Panc1 (cell line): ENCODE measurements at regions not wholly inside any gene's neighbourhood (a gene's known extent, or its start where the extent isn't known, plus 50 kb on each side); places are given as distances from the start of the nearest gene placed in this dataset.

Experiments used
- ATAC-seq: fragments of 200-7000 bp; cut with Tn5 transposase; 2 replicates; pipeline ENCODE4 v1.9.1; 2020; ENCODE audit warnings: mild to moderate bottlenecking, moderate library complexity
- BruUV-seq: library from RNA; stranded (reverse); fragments of 400-500 nt; replicated peaks from 2 replicates; lab custom pipeline; 2021; lab: Mats Ljungman, UMichigan
- CTCF ChIA-PET: fragments of 300-600 bp; sonication (Branson Sonifier 250); formaldehyde crosslinking; loops from one replicate; lab custom pipeline; 2022; ENCODE audit warnings: antibody characterized with exemption; lab: Charles Lee
- POLR2A ChIA-PET: fragments of 300-600 bp; sonication (Branson Sonifier 250); formaldehyde crosslinking; loops from one replicate; lab custom pipeline; 2022; ENCODE audit warnings: antibody characterized with exemption; lab: Charles Lee
- DNase-seq: peaks from one replicate; pipeline ENCODE4 v3.0.0-alpha.2; 2010; ENCODE audit warnings: low read depth, low spot score
- H3K27ac ChIP-seq: 2 replicates; pipeline ENCODE4 v1.5.1; 2011; ENCODE audit warnings: mild to moderate bottlenecking, low read length, inconsistent platforms
- H3K27me3 ChIP-seq: fragments of 200-500 bp; sonication (Bioruptor generic); 2 replicates; pipeline ENCODE4 v1.6.0; 2014; ENCODE audit warnings: low read length, inconsistent platforms; ENCODE audit not compliant: control insufficient read depth, insufficient read depth
- H3K36me3 ChIP-seq: fragments of 200-500 bp; sonication (Bioruptor generic); 2 replicates; pipeline ENCODE4 v1.5.1; 2014; ENCODE audit warnings: inconsistent platforms, mild to moderate bottlenecking, low read length, moderate library complexity; ENCODE audit not compliant: control insufficient read depth, insufficient read depth
- H3K4me1 ChIP-seq: 2 replicates; pipeline ENCODE4 v1.5.1; 2011; ENCODE audit warnings: inconsistent platforms, mild to moderate bottlenecking, low read length, moderate library complexity; ENCODE audit not compliant: control insufficient read depth, insufficient read depth
- H3K4me3 ChIP-seq, 2 experiments: 2 replicates each; pipeline ENCODE4 v1.5.1; 2011 to 2012; ENCODE audit warnings: low read depth in 2 of 2, low read length in 2 of 2, mild to moderate bottlenecking in 2 of 2, inconsistent platforms in 1 of 2, moderate library complexity in 1 of 2
- H3K9me3 ChIP-seq: fragments of 200-500 bp; sonication (Bioruptor generic); 2 replicates; pipeline ENCODE4 v1.5.1; 2014; ENCODE audit warnings: low read depth, mild to moderate bottlenecking, inconsistent platforms, low read length, moderate library complexity; ENCODE audit not compliant: control insufficient read depth, insufficient read depth
- CTCF ChIP-seq: fragments of 450-650 bp; IDR thresholded peaks from 2 replicates; pipeline ENCODE4 v1.5.1; 2017; ENCODE audit warnings: mild to moderate bottlenecking
- POLR2AphosphoS5 ChIP-seq: IDR thresholded peaks from 2 replicates; pipeline ENCODE4 v1.6.1; 2012; ENCODE audit warnings: mild to moderate bottlenecking, low read depth, low read length, moderate library complexity
- REST ChIP-seq, 2 experiments: IDR thresholded peaks; 2 replicates each; pipeline ENCODE4 v1.6.1; 2011 to 2012; ENCODE audit warnings: low read depth in 2 of 2, control low read depth in 1 of 2, low read length in 1 of 2, mild to moderate bottlenecking in 1 of 2, moderate library complexity in 1 of 2; ENCODE audit not compliant: insufficient read depth in 1 of 2
- SIN3A ChIP-seq: IDR thresholded peaks from 2 replicates; pipeline ENCODE4 v1.6.1; 2012; ENCODE audit warnings: low read depth, mild to moderate bottlenecking, low read length, moderate library complexity, borderline replicate concordance; ENCODE audit not compliant: insufficient read depth
- TCF7L2 ChIP-seq: IDR thresholded peaks from 2 replicates; pipeline ENCODE4 v1.6.1; 2011; ENCODE audit warnings: mild to moderate bottlenecking, low read depth, low read length, inconsistent platforms
- in situ Hi-C: cut with HindIII; loops from 2 replicates; pipeline ENCODE4 v1.10.0; 2016; ENCODE audit warnings: low sequenced_read_pairs, low pct_unique_long_range_greater_than_20kb
- intact Hi-C: fragments of 100-400 bp; cut with micrococcal nuclease; formaldehyde crosslinking; loops from one replicate; pipeline ENCODE4 v1.10.0; 2022; ENCODE audit not compliant: unreplicated experiment

DNA sequence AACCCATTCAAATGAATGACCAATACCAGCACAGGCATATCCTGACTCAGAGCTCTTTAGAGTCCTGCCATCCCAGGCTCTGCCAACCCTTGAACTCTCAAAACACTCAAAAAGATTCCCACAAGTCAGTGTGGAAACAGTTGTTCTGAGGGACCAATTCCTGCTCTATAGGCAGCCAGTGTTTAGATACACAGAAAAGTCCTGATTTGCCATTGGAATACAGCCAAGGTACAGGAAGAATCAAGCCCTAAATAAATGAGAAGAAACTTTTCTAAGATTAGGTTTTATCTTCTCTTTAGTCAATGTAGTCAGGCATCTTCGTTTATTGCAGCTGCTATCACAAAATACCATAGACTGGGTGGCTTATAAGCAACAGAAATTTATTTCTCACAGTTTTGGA is 626.8 kb upstream of the ARID1B start:
- Histone ChIP-seq H3K36me3 (no peaks in the 10 kb centered on the region), H3K4me3 (no peak overlapping the region), H3K4me1 (no peaks in the 10 kb centered on the region), H3K9me3 (no peaks in the 10 kb centered on the region), H3K27ac (no peak overlapping the region), H3K27me3 (no peaks in the 10 kb centered on the region)
- TF ChIP-seq POLR2AphosphoS5, result no peak
- no peak for DNase-seq
- POLR2A ChIA-PET, result no interaction called here
- intact Hi-C loops, result no loop called here
- BruUV-seq, result no TSS peak
- in situ Hi-C loops, result no loop called here
- no peak for ATAC-seq
- CTCF ChIA-PET, result no interaction called here

DNA sequence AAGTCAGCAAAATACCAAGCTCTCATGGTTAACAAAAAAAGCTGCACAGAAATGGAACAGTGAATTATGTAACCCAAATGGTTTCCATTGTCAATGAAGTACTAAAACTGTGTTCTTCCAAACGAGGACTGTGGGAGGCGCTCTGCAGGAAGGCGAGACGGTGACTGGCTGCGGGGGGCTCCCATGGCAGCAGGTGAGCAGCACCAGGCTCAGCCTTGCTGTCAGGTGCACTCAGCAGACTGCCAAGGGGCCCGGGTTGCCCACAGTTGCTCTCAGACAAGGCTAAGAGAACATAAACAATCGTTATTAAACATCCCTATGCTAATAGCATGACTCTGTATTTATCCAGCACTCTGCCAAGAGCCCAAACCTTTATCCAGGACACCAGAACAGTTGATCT is 630.3 kb upstream of the ARID1B start:
- POLR2A ChIA-PET, result interaction anchor here (0.5 kb wide), 1 partner anchor 437 kb away, joined by 16 read pairs; no protein-coding TSS in a partner anchor
- TF ChIP-seq SIN3A (no peak), POLR2AphosphoS5 (no peak), TCF7L2 (no peak), CTCF (no peak), REST (IDR thresholded peaks at IDR 0.05; ENCODE audit: insufficient read depth in 1 of 2, low read depth in 2 of 2, low read length in 1 of 2) (no peak)
- Histone ChIP-seq H3K27me3 (no peaks in the 10 kb centered on the region), H3K36me3 (no peaks in the 10 kb centered on the region), H3K4me1 (no peaks in the 10 kb centered on the region), H3K4me3 (no peak overlapping the region), H3K27ac (no peak overlapping the region), H3K9me3 (no peaks in the 10 kb centered on the region)
- DNase-seq (no peak), ATAC-seq (no peak)
- intact Hi-C loops, result no loop called here
- CTCF ChIA-PET, result no interaction called here
- in situ Hi-C loops, result no loop called here
- BruUV-seq, result no TSS peak

- POLR2A ChIA-PET, result no interaction called here
Observed at GRCh38 chr6:156131221-156131903, 645.8 kb upstream of the ARID1B start.

More at GRCh38 chr6:156131221-156131903, 645.8 kb upstream of the ARID1B start:
- DNase-seq (no peak), ATAC-seq (no peak)
- no peaks in the 10 kb centered on the region for H3K9me3 ChIP-seq
- H3K4me1 ChIP-seq, result no peaks in the 10 kb centered on the region
- no peaks in the 10 kb centered on the region for H3K36me3 ChIP-seq
- CTCF ChIA-PET, result no interaction called here
- H3K4me3 ChIP-seq, result no peak overlapping the region
- no peaks in the 10 kb centered on the region for H3K27me3 ChIP-seq
- no TSS peak for BruUV-seq
- no peak for TF ChIP-seq SIN3A
- no peak for TF ChIP-seq REST (IDR thresholded peaks at IDR 0.05; ENCODE audit: insufficient read depth in 1 of 2, low read depth in 2 of 2, low read length in 1 of 2)
- TF ChIP-seq POLR2AphosphoS5, result no peak
- no peak for TF ChIP-seq CTCF
- TF ChIP-seq TCF7L2, result no peak
- no peak overlapping the region for H3K27ac ChIP-seq
- in situ Hi-C loops, result no loop called here
- intact Hi-C loops, result no loop called here
